Peyer's patch (tissue), 4 donors: ENCODE measurements at regions not wholly inside any gene's neighbourhood (a gene's known extent, or its start where the extent isn't known, plus 50 kb on each side); places are given as distances from the start of the nearest gene placed in this dataset.

Experiments
- POLR2A ChIP-seq, 2 donors: fragments of 450-650 bp; IDR thresholded peaks; one replicate each; pipeline ENCODE4 v1.5.1; 2017; ENCODE audit warnings: antibody characterized with exemption in 2 of 2, mild to moderate bottlenecking in 2 of 2, moderate library complexity in 2 of 2
- TF ChIP-seq, protein P1 (sequence below), 6 experiments: fragments of 450-650 bp in 4 of 6; fragments of 200-600 bp in 2 of 6; sonication (generic) in 1 of 6; IDR thresholded peaks; one replicate each; pipeline ENCODE4 v1.5.1; 2017 to 2019; ENCODE audit warnings: antibody characterized with exemption in 6 of 6, mild to moderate bottlenecking in 3 of 6, moderate library complexity in 1 of 6

DNA sequence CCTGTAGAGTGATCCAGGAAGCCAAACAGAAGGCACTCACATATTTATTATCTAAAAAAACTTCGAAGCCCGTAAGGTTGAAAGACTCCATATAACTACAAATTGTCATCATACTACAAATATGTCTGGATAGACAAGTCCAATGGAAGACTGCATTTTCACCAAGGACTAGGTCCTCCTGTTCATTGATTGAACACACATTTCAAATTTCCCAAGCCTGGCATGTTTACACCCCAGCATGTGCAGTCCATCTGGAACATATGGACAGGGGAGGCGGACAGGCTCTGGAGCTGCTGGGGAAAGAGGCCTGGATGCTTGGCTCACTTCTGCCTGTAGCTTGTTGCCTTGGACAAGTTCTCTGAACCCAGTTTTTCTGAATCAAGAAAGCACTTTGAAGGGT is 378.7 kb downstream of the ENC1 start:
- TF ChIP-seq, protein P1, sequence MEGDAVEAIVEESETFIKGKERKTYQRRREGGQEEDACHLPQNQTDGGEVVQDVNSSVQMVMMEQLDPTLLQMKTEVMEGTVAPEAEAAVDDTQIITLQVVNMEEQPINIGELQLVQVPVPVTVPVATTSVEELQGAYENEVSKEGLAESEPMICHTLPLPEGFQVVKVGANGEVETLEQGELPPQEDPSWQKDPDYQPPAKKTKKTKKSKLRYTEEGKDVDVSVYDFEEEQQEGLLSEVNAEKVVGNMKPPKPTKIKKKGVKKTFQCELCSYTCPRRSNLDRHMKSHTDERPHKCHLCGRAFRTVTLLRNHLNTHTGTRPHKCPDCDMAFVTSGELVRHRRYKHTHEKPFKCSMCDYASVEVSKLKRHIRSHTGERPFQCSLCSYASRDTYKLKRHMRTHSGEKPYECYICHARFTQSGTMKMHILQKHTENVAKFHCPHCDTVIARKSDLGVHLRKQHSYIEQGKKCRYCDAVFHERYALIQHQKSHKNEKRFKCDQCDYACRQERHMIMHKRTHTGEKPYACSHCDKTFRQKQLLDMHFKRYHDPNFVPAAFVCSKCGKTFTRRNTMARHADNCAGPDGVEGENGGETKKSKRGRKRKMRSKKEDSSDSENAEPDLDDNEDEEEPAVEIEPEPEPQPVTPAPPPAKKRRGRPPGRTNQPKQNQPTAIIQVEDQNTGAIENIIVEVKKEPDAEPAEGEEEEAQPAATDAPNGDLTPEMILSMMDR (IDR thresholded peaks at IDR 0.05), result no peak
- no peak for TF ChIP-seq POLR2A (IDR thresholded peaks at IDR 0.05)
